Large intestine (tissue), 3 donors: ENCODE measurements at regions not wholly inside any gene's neighbourhood (a gene's known extent, or its start where the extent isn't known, plus 50 kb on each side); places are given as distances from the start of the nearest gene placed in this dataset.

Experiments used
- DNase-seq, 2 donors: peaks; one replicate each; pipeline versions ENCODE4 v3.0.0 to v3.0.0-alpha.2; 2013
- H3K27ac ChIP-seq: one replicate; pipeline ENCODE4 v1.5.1; 2013; ENCODE audit warnings: low read length
- H3K27me3 ChIP-seq: 2 replicates; pipeline ENCODE4 v1.6.1; 2013; ENCODE audit warnings: low read length; ENCODE audit not compliant: control insufficient read depth, insufficient read depth
- H3K36me3 ChIP-seq: 2 replicates; pipeline ENCODE4 v1.6.1; 2013; ENCODE audit warnings: low read length; ENCODE audit not compliant: control insufficient read depth, insufficient read depth
- H3K4me1 ChIP-seq: one replicate; pipeline ENCODE4 v1.6.1; 2013; ENCODE audit warnings: low read length; ENCODE audit not compliant: control insufficient read depth, insufficient read depth
- H3K4me3 ChIP-seq: one replicate; pipeline ENCODE4 v1.5.1; 2013; ENCODE audit warnings: low read length
- H3K9me3 ChIP-seq: one replicate; pipeline ENCODE4 v1.6.1; 2013; ENCODE audit warnings: mild to moderate bottlenecking, low read depth, low read length, moderate library complexity; ENCODE audit not compliant: control insufficient read depth
- WGBS: methylation state at CpG from one replicate; pipeline ENCODE4 v1.1.5; 2013; ENCODE audit warnings: low lambda C conversion rate; ENCODE audit not compliant: insufficient coverage; 5-methylcytosine and 5-hydroxymethylcytosine counted together

DNA sequence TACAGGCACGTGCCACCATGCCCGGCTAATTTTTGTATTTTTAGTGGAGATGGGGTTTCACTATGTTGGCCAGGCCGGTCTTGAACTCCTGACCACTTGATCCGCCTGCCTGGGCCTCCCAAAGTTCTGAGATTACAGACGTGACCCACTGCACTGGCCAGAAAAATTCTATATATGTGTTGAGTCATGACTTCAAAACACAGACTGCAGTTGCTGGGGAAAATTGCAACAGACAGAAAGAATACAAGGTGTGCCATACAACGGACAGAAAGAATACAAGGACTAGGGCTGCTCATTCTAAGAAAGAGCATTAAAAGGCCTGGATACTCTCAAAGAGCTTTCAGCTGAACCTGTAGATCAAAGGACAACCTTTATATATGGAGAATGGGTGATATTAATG, 109.6 kb upstream of the ACSL4 start:
- no peaks in the 10 kb centered on the region for H3K27me3 ChIP-seq
- H3K4me3 ChIP-seq, result no peak overlapping the region
- no CpG with 5 or more reads among the region's 6 CpGs for WGBS
- peaks cover 10% of the 10 kb centered on the region for H3K4me1 ChIP-seq
- no peaks in the 10 kb centered on the region for H3K9me3 ChIP-seq
- no peaks in the 10 kb centered on the region for H3K36me3 ChIP-seq
- DNase-seq, result no peak
- no peak overlapping the region for H3K27ac ChIP-seq

DNA sequence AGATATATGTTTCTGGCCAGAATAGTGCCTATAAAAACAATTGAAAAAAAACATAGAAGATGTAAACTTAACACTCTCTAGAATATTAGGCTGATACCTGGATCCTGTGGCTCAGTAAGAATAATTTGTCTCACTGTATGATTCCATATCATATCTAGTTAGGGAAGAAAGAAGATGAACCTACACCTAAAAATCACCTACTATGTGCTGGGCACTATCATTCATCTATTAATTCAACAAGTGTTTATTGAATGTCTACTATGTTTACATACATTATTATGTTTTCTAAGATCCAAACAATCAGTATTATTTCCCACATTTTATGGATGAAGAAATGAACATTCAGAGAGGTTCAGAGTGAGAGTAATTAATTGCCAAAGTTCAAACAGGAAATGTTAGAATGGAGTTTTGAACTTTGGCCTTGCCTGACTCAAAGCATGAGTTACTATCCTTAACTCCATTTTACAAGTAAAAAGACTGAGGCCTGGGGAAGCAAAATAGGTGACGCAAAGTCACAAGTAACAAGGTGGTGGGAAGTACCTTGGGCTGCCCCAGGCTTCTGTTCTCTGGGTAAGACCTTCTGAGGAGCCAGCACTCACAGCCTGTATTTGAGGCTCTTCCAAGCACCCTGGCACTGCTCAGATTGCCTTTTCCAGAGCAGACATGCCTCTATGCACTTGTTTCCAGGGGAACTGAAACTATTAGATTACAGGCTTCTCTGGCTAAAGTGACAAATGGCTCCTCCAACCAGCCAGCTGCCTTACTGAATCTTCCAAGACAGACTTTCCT, 111.1 kb upstream of the ACSL4 start:
- Histone ChIP-seq H3K27ac (peak overlapping the region; percentile 52), H3K9me3 (no peaks in the 10 kb centered on the region), H3K4me3 (no peak overlapping the region), H3K36me3 (no peaks in the 10 kb centered on the region), H3K4me1 (peaks cover 15% of the 10 kb centered on the region), H3K27me3 (no peaks in the 10 kb centered on the region)
- DNase-seq, result peak in 1 of 2 donors; percentile 55
- WGBS, result no CpG with 5 or more reads among the region's 1 CpG

DNA sequence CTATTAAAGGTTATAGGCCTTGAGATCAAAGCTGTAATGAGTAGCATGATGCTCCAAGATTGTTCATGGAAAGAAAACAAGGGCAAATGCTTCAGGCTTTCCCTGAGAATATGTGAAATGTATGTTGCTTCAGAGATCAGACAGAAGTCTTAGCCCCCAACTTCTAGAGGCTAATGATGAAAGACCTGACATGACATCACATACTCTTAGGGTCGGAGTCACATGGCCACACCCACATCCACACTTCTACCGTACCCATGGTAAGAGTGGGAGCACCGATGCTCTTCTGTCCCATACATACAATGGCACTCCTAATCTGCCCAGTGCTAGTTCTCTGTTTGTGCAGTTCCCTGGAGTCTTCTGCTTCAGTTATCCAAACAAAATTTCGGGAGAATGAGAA, 111.9 kb upstream of the ACSL4 start:
- no peaks in the 10 kb centered on the region for H3K36me3 ChIP-seq
- H3K27me3 ChIP-seq, result no peaks in the 10 kb centered on the region
- WGBS, result no CpG with 5 or more reads among the region's 4 CpGs
- H3K9me3 ChIP-seq, result no peaks in the 10 kb centered on the region
- no peak overlapping the region for H3K4me3 ChIP-seq
- DNase-seq, result no peak
- H3K27ac ChIP-seq, result peak overlapping the region; percentile 52
- H3K4me1 ChIP-seq, result peaks cover 15% of the 10 kb centered on the region

DNA sequence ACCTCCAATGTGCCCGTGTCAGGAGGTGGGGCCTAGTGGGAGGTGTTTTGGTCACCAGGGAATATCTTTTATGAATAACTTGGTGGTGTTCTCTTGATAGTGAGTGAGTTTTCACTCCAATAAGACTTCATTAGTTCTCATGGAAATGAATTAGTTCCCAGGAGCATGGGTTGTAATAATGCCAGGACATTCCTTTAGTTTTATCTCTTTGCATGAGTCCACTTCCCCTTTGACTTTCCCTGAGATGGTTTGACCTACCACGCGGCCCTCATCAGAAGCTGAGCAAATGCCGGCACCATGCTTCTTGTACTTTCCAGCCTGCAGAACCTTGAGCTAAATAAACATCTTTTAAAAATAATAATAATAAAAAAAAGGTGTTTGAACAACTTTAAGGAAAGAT, 112.9 kb upstream of the ACSL4 start:
- Histone ChIP-seq H3K36me3 (no peaks in the 10 kb centered on the region), H3K27ac (no peak overlapping the region), H3K4me1 (peaks cover 11% of the 10 kb centered on the region), H3K4me3 (no peak overlapping the region), H3K27me3 (no peaks in the 10 kb centered on the region), H3K9me3 (no peaks in the 10 kb centered on the region)
- DNase-seq, result no peak
- no CpG with 5 or more reads among the region's 4 CpGs for WGBS

DNA sequence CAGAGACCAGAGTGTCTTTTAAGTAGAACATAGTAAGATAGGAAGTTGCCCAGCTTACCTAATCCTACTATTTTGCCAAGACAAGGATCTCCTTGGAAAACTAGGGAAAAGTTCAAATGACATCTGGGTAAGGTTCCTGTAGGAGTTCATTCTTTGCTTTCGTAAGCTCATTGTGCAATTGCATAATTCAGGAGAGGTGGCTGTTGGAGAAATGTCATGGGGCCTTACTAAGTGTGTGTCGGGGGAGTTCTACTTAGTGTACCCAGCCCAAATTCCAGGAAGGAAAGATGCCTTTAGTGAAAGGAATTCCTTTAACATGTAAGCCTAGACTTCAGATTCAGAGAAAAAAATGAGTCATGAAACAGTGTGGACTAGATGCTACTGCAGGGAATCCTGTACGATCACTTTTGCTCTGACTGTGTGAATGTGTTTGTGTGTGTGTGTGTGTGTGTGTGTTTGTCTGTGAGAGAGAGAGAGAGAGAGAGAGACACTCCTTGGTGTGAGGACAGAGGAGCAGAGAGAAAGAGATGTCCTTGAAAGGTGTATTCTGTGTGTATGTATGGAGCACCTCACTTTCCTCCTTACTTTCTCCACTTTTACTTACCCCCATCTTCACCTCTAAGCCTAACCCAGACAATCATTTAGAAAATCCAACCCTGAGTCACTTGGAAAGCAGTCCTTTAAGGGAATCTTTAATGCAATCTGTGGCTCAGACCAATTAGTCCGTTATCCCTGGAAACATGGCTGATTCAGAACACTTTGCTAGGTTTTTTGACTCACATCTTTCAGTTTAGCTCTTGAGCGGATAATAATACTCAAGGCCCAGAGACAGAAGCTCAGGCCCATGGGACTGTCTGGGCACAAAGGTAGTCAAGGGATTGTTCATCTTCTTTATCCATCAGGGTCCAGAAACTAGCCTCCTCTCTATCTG, 114.5 kb upstream of the ACSL4 start:
- no peaks in the 10 kb centered on the region for H3K9me3 ChIP-seq
- peak; percentile 54 to 78 for DNase-seq
- H3K36me3 ChIP-seq, result no peaks in the 10 kb centered on the region
- H3K4me1 ChIP-seq, result peaks cover 11% of the 10 kb centered on the region
- WGBS, result no CpG with 5 or more reads among the region's 5 CpGs
- no peak overlapping the region for H3K4me3 ChIP-seq
- peak overlapping the region; percentile 13 for H3K27ac ChIP-seq
- no peaks in the 10 kb centered on the region for H3K27me3 ChIP-seq

DNA sequence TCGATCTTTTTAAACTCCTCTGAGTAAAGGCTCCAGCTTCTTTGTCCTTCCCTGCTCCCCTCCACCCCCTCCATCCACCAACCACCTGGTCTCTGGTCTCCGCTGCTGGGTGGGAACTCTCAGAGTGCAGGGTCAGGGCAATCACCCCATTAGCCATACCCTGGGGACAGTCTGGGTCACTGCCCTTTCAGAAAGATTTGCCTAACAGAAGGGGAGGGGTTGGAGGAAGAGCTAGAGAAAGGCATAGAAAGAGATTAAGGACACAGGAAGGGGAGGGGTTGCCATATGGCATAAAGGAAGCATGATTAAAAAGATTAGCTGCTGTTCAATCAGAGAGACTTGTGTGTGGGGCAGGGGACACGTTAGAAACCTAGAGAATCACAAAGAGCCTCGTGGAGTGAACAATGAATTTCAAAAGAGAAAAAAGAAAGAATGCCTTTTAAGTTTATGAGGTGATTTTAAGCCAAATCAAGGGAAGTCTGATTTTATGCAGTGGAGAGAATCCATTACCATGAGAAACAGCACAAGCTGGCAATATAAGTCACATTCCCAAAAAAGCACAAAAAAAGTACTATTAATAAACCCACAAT, 115.5 kb upstream of the ACSL4 start:
- no peaks in the 10 kb centered on the region for H3K27me3 ChIP-seq
- no peak overlapping the region for H3K27ac ChIP-seq
- no CpG with 5 or more reads among the region's 4 CpGs for WGBS
- no peak overlapping the region for H3K4me3 ChIP-seq
- H3K9me3 ChIP-seq, result no peaks in the 10 kb centered on the region
- H3K4me1 ChIP-seq, result peaks cover 11% of the 10 kb centered on the region
- no peak for DNase-seq
- no peaks in the 10 kb centered on the region for H3K36me3 ChIP-seq

DNA sequence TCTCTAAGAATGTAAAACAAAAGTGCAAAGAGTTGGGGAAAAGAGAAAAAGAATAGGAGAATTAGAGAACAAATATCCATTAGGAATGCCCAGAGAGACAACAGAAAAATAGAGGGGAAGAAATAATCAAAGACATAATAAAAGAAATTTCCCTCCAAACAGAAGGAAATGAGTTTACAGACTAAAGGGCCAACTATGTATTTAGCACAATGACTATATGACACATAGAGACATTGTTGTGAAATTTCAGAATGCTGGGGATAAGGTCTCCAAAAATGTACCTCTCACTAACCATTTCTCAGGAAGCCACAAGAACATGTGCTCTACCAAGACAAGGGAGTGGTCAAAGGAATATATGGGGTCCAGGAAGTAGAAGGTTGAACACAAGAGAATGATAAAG, 121.0 kb upstream of the ACSL4 start:
- Histone ChIP-seq H3K27ac (no peak overlapping the region), H3K9me3 (no peaks in the 10 kb centered on the region), H3K4me1 (no peaks in the 10 kb centered on the region), H3K27me3 (no peaks in the 10 kb centered on the region), H3K36me3 (no peaks in the 10 kb centered on the region), H3K4me3 (no peak overlapping the region)
- DNase-seq, result no peak

DNA sequence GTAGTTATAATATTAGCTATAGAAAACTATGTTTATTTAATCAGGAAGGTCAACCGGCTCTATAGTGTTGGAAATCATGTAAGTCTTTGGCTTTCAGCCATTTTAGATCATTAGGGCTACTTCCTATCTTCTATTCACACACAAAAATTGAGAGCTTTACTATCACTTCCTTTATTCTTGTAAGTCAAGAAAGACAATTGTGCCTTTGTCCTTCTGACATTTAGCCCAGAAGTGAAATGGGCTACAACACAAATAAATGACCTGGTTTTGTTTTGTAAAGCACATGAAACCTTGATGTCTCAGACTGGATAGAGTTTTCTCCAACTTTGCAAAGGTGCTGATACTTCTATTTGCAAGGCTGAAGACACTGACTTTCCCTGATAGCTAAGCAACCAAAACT, 122.4 kb upstream of the ACSL4 start:
- Histone ChIP-seq H3K27me3 (no peaks in the 10 kb centered on the region), H3K4me3 (no peak overlapping the region), H3K4me1 (no peaks in the 10 kb centered on the region), H3K9me3 (no peaks in the 10 kb centered on the region), H3K36me3 (no peaks in the 10 kb centered on the region), H3K27ac (no peak overlapping the region)
- WGBS, result no CpG with 5 or more reads among the region's 1 CpG
- no peak for DNase-seq

DNA sequence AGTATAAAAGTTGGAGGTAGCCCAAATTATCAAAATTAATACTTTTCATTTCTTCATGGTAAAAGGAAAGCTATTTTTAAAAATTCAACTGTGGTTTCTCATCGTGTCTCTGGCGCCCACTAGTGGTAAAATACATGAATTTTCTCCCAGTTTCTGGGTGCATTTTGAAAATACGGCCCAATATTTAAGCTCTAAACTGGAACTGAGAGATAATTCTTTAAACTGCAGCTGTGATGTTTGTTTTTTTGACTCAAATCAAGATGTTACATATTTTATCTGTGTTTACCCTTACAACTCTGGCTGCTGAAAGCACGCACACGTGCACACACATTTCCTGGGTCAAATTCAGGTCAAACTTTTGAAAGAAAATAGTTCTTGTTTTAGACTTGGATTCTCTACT, 123.9 kb upstream of the ACSL4 start:
- no peaks in the 10 kb centered on the region for H3K9me3 ChIP-seq
- no peak for DNase-seq
- H3K4me1 ChIP-seq, result no peaks in the 10 kb centered on the region
- H3K36me3 ChIP-seq, result no peaks in the 10 kb centered on the region
- no peak overlapping the region for H3K27ac ChIP-seq
- no peak overlapping the region for H3K4me3 ChIP-seq
- no CpG with 5 or more reads among the region's 5 CpGs for WGBS
- no peaks in the 10 kb centered on the region for H3K27me3 ChIP-seq

DNA sequence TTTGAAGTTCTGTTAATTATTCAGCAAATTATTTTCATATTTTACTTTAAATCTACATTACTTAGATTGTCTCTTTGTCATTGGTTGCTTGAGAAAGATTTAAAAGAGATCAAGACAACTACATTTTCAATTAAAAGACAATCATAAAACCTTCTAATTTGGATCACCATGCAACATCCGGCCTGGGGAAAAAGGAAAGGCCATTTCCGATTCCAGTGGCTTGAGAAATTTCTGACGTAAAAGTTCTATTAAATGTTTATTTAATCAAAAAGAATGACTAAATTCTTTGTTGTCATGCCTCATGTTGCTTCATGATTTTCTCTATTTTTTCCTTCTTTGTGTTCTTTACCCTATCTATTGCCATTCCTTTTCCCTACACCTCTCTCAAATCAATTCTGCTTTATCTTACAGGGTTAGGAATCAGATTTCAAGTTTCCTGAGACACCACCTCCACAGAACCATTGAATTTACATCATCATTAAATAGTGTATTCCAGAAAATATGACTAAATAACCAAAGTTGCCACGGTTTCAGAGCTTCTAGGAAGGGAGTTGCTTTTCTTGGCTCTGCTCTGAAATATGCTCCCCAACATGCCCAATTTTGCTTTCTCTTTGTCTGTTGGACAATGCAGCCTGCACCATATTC, 124.6 kb upstream of the ACSL4 start:
- H3K4me1 ChIP-seq, result no peaks in the 10 kb centered on the region
- no peak overlapping the region for H3K4me3 ChIP-seq
- DNase-seq, result no peak
- H3K36me3 ChIP-seq, result no peaks in the 10 kb centered on the region
- no peaks in the 10 kb centered on the region for H3K27me3 ChIP-seq
- WGBS, result no CpG with 5 or more reads among the region's 4 CpGs
- H3K27ac ChIP-seq, result no peak overlapping the region
- H3K9me3 ChIP-seq, result no peaks in the 10 kb centered on the region
